Calu3 (cell line): ENCODE measurements at regions not wholly inside any gene's neighbourhood (a gene's known extent, or its start where the extent isn't known, plus 50 kb on each side); places are given as distances from the start of the nearest gene placed in this dataset.

ENCODE experiments used
- BruUV-seq: library from RNA; stranded (reverse); fragments of 400-500 nt; replicated peaks from 2 replicates; lab custom pipeline; 2021; lab: Mats Ljungman, UMichigan
- CTCF ChIA-PET: fragments of 300-600 bp; sonication (Branson Sonifier 250); formaldehyde crosslinking; loops from one replicate; lab custom pipeline; 2022; ENCODE audit warnings: antibody characterized with exemption; lab: Charles Lee
- DNase-seq: peaks from one replicate; pipeline ENCODE4 v3.0.0; 2022
- H3K27ac Mint-ChIP-seq: one replicate; pipeline ENCODE4 v1.8.0; 2022; ENCODE audit warnings: mixed read lengths; ENCODE audit not compliant: unreplicated experiment
- H3K27me3 Mint-ChIP-seq: one replicate; pipeline ENCODE4 v1.8.0; 2022; ENCODE audit warnings: mixed read lengths; ENCODE audit not compliant: unreplicated experiment
- H3K36me3 Mint-ChIP-seq: one replicate; pipeline ENCODE4 v1.8.0; 2022; ENCODE audit warnings: mild to moderate bottlenecking, moderate library complexity, mixed read lengths; ENCODE audit not compliant: insufficient read depth, unreplicated experiment
- H3K4me1 Mint-ChIP-seq: one replicate; pipeline ENCODE4 v1.8.0; 2022; ENCODE audit warnings: mild to moderate bottlenecking, low read depth, mixed read lengths; ENCODE audit not compliant: unreplicated experiment
- H3K4me3 Mint-ChIP-seq: one replicate; pipeline ENCODE4 v1.8.0; 2022; ENCODE audit warnings: mild to moderate bottlenecking, low read depth, moderate library complexity, mixed read lengths; ENCODE audit not compliant: unreplicated experiment
- H3K9me3 Mint-ChIP-seq: one replicate; pipeline ENCODE4 v1.8.0; 2022; ENCODE audit warnings: low read depth, mixed read lengths; ENCODE audit not compliant: unreplicated experiment
- CTCF ChIP-seq: fragments of 200-600 bp; IDR thresholded peaks from one replicate; pipeline ENCODE4 v1.8.0; 2022; ENCODE audit warnings: antibody characterized with exemption; ENCODE audit not compliant: unreplicated experiment
- intact Hi-C: fragments of 100-400 bp; cut with micrococcal nuclease; formaldehyde crosslinking; loops from one replicate; pipeline ENCODE4 v1.10.0; 2022; ENCODE audit not compliant: unreplicated experiment

GRCh38 chr10:74760086-74760979, 66.1 kb upstream of the KAT6B start:
- Mint-ChIP-seq H3K36me3 (no peaks in the 10 kb centered on the region), H3K4me1 (peaks cover 8% of the 10 kb centered on the region), H3K9me3 (no peaks in the 10 kb centered on the region), H3K27ac (no peak overlapping the region), H3K27me3 (no peaks in the 10 kb centered on the region), H3K4me3 (no peak overlapping the region)
- DNase-seq, result no peak
- CTCF ChIA-PET, result interaction anchor here (0.6 to 0.7 kb wide), 2 partner anchors 66 to 130 kb away, joined by 3 read pairs; no protein-coding TSS in a partner anchor
- TF ChIP-seq CTCF, result no peak
- intact Hi-C loops, result no loop called here
- no TSS peak for BruUV-seq

GRCh38 chr10:74763934-74764591, 62.3 kb upstream of the KAT6B start:
- H3K4me1 Mint-ChIP-seq, result peaks cover 23% of the 10 kb centered on the region
- peak overlapping the region; percentile 53 for H3K27ac Mint-ChIP-seq
- no peaks in the 10 kb centered on the region for H3K36me3 Mint-ChIP-seq
- no peaks in the 10 kb centered on the region for H3K9me3 Mint-ChIP-seq
- TF ChIP-seq CTCF, result no peak
- intact Hi-C loops, result no loop called here
- peak; percentile 22 for DNase-seq
- BruUV-seq, result no TSS peak
- CTCF ChIA-PET, result no interaction called here
- H3K27me3 Mint-ChIP-seq, result no peaks in the 10 kb centered on the region
- H3K4me3 Mint-ChIP-seq, result no peak overlapping the region

- Mint-ChIP-seq H3K27ac (no peak overlapping the region), H3K4me1 (peaks cover 23% of the 10 kb centered on the region), H3K36me3 (no peaks in the 10 kb centered on the region), H3K27me3 (no peaks in the 10 kb centered on the region), H3K9me3 (no peaks in the 10 kb centered on the region), H3K4me3 (no peak overlapping the region)
- intact Hi-C loops, result no loop called here
- no TSS peak for BruUV-seq
- TF ChIP-seq CTCF, result no peak
- DNase-seq, result no peak
- CTCF ChIA-PET, result no interaction called here
Measured at GRCh38 chr10:74765465-74765975, 60.9 kb upstream of the KAT6B start.

GRCh38 chr10:74766501-74766900, 59.9 kb upstream of the KAT6B start:
- peak overlapping the region; percentile 12 for H3K27ac Mint-ChIP-seq
- TF ChIP-seq CTCF, result no peak
- peaks cover 23% of the 10 kb centered on the region for H3K4me1 Mint-ChIP-seq
- H3K27me3 Mint-ChIP-seq, result no peaks in the 10 kb centered on the region
- BruUV-seq, result no TSS peak
- intact Hi-C loops, result no loop called here
- no peaks in the 10 kb centered on the region for H3K9me3 Mint-ChIP-seq
- CTCF ChIA-PET, result no interaction called here
- H3K36me3 Mint-ChIP-seq, result no peaks in the 10 kb centered on the region
- peak overlapping the region; percentile 17 for H3K4me3 Mint-ChIP-seq
- peak; percentile 41 for DNase-seq
